ENCODE measurements at regions not wholly inside any gene's neighbourhood (a gene's known extent, or its start where the extent isn't known, plus 50 kb on each side); places are given as distances from the start of the nearest gene placed in this dataset.

DNA sequence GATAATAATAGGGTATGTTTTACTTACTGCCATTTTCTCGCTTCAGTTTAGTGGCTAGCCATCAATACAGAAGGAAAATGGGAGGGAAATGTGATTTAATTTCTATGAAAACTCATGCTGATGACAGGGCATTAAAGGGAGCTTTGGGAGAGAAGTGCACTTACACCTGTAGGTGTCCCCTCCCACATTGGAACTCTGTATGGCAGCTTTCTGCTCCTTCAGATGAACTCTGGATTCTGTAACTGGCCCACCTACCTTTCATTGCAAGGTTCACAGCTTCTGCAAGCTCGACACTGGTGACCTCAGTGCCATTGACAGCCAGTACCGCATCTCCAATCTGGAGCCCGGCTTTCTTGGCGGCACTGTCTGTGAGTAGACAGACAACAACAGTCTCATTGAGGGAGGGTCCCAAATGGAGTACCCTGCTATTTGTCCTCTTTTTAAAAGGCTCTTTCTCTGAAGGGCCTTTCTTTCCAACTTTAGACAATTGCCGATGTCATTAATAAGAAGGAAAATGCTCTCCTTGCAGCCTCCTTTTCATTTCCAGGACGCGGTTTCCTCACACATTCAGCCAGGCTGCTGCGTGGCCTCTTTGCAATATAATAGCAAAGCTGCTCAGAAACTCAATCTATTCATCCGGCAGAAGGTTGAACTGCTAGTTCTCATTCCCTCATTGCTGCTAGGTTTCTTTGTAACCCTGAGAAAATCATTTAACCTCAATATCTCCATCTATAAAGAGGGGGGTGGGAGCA is 63.6 kb downstream of the NUDT12 start:
- Mint-ChIP-seq H3K27ac (no peak overlapping the region), H3K4me1 (ENCODE audit: low read depth) (peaks cover 39% of the 10 kb centered on the region), H3K27me3 (ENCODE audit: insufficient read depth) (0 out of 2 replicates have a peak, but pooled peaks cover 5% of the 10 kb centered on the region), H3K9me3 (no peaks in the 10 kb centered on the region), H3K36me3 (ENCODE audit: low read depth) (peaks cover 7% of the 10 kb centered on the region; the same call in 1 of the 2 replicates), H3K4me3 (peak overlapping the region; percentile 38)
- no peak for DNase-seq
- TF ChIP-seq, protein P1, sequence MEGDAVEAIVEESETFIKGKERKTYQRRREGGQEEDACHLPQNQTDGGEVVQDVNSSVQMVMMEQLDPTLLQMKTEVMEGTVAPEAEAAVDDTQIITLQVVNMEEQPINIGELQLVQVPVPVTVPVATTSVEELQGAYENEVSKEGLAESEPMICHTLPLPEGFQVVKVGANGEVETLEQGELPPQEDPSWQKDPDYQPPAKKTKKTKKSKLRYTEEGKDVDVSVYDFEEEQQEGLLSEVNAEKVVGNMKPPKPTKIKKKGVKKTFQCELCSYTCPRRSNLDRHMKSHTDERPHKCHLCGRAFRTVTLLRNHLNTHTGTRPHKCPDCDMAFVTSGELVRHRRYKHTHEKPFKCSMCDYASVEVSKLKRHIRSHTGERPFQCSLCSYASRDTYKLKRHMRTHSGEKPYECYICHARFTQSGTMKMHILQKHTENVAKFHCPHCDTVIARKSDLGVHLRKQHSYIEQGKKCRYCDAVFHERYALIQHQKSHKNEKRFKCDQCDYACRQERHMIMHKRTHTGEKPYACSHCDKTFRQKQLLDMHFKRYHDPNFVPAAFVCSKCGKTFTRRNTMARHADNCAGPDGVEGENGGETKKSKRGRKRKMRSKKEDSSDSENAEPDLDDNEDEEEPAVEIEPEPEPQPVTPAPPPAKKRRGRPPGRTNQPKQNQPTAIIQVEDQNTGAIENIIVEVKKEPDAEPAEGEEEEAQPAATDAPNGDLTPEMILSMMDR (IDR thresholded peaks at IDR 0.05) = no peak

DNA sequence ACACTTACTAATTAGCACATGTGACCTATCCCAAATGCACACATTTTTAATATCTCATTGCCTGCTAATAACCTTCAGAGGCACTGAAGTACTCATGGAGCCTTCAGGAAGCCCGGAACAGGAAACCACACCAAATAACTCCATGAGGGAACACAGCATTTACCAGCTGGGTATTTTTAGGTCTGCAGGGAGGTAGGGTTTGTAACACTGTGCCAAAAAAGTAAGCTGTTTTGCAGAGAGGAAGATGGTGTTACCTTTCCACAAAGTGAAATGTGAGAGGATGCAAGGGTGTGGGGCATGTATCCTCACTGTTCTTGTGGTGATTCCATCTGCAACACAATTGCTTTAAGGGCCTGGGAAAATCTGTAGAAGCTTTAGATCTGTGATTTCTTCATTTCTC is 64.4 kb downstream of the NUDT12 start:
- Mint-ChIP-seq H3K9me3 (no peaks in the 10 kb centered on the region), H3K27me3 (ENCODE audit: insufficient read depth) (0 out of 2 replicates have a peak, but pooled peaks cover 5% of the 10 kb centered on the region), H3K4me3 (no peak overlapping the region), H3K4me1 (ENCODE audit: low read depth) (peaks cover 33% of the 10 kb centered on the region), H3K36me3 (ENCODE audit: low read depth) (peaks cover 8% of the 10 kb centered on the region; the same call in 1 of the 2 replicates), H3K27ac (no peak overlapping the region)
- DNase-seq = no peak
- TF ChIP-seq, protein P1 (IDR thresholded peaks at IDR 0.05) = no peak

DNA sequence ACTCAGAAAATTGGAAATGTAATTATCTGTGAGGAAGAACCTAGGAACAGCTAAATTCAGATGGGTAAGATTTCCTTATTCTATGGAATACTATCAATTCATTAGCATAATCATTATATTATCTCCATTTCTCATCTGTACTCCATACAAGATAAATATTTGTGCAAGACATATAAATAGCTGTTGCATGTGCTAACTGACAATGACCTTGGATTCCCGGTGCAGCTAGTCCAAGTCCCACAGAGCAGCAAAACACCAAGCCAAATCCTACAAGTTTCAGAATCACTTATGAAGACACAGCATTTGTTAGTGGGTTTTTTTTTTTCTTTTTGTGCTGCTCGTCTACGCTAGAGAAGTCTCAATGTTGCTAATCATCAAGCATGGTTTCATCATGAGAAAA is 64.8 kb downstream of the NUDT12 start:
- Mint-ChIP-seq H3K36me3 (ENCODE audit: low read depth) (peaks cover 8% of the 10 kb centered on the region; the same call in 1 of the 2 replicates), H3K4me3 (no peak overlapping the region), H3K27ac (no peak overlapping the region), H3K4me1 (ENCODE audit: low read depth) (peaks cover 29% of the 10 kb centered on the region), H3K9me3 (no peaks in the 10 kb centered on the region), H3K27me3 (ENCODE audit: insufficient read depth) (0 out of 2 replicates have a peak, but pooled peaks cover 5% of the 10 kb centered on the region)
- no peak for DNase-seq
- TF ChIP-seq, protein P1 (IDR thresholded peaks at IDR 0.05) = no peak

DNA sequence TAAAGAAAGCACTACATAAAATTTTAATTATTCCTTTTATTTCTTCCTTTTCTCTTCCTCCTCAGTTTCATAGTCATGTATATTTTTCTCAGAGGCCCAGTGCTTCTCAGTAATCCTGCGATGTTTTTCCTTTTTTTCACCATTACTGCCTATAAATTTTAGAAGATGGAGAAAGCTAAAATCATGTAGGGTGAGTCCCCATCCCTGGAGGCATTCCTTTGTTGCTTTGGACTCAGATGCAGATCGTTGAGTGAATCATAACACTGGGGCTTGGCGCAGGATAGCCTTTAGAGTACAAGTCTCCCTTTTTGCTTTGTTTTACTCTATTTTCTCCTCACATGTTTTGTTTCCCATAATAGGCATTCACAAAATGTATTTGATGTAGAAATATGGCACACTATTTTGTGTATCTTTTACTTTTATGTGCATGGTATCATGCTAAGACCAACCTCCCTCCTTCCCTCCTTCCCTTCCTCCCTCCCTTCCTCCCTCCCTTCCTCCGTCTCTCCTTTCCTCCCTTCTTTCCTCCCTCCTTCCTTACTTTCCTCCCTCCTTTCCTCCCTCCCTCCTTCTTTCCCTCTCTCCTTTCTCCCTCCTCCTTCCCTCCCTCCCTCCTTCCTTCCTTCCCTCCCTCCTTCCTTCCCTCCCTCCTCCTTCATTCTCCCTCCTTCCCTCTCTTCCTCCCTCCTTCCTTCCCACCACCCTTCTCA is 72.4 kb downstream of the NUDT12 start:
- no peaks in the 10 kb centered on the region for H3K27me3 Mint-ChIP-seq (ENCODE audit: insufficient read depth)
- H3K4me1 Mint-ChIP-seq (ENCODE audit: low read depth) = peaks cover 35% of the 10 kb centered on the region
- TF ChIP-seq, protein P1 (IDR thresholded peaks at IDR 0.05) = no peak
- no peak overlapping the region for H3K4me3 Mint-ChIP-seq
- no peak for DNase-seq
- no peaks in the 10 kb centered on the region for H3K9me3 Mint-ChIP-seq
- H3K27ac Mint-ChIP-seq = no peak overlapping the region
- peaks cover 8% of the 10 kb centered on the region; the same call in 1 of the 2 replicates for H3K36me3 Mint-ChIP-seq (ENCODE audit: low read depth)

DNA sequence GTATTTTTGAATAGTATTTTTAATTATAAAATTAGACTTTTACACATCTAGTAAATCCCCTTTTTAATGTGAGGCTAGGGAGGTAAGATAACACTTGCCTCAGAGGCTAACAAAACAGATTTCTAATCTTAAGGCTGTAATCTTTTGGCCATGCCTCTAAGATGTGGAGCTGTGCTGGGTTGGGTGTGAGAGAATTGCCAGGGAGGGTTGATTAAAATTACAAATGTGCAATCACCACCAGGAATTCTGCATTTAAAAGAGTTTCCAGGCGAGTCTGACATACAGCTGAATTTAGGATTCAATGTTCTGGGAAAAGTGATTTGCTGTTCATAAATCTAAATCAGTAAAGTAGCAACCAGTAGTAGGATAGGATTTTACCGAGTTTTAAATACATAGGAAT is 73.3 kb downstream of the NUDT12 start:
- Mint-ChIP-seq H3K27ac (no peak overlapping the region), H3K4me1 (ENCODE audit: low read depth) (peaks cover 33% of the 10 kb centered on the region), H3K36me3 (ENCODE audit: low read depth) (peaks cover 4% of the 10 kb centered on the region; the same call in 1 of the 2 replicates), H3K9me3 (no peaks in the 10 kb centered on the region), H3K27me3 (ENCODE audit: insufficient read depth) (no peaks in the 10 kb centered on the region), H3K4me3 (no peak overlapping the region)
- DNase-seq = no peak
- TF ChIP-seq, protein P1 (IDR thresholded peaks at IDR 0.05) = no peak
